Stomach (tissue), 4 donors: ENCODE measurements at regions not wholly inside any gene's neighbourhood (a gene's known extent, or its start where the extent isn't known, plus 50 kb on each side); places are given as distances from the start of the nearest gene placed in this dataset.

Experiments used
- POLR2A ChIP-seq, 4 donors: fragments of 450-650 bp; IDR thresholded peaks; one replicate each; pipeline ENCODE4 v1.6.1; 2016; ENCODE audit warnings: antibody characterized with exemption in 4 of 4, control low read depth in 2 of 4, mild to moderate bottlenecking in 1 of 4, moderate library complexity in 1 of 4
- TF ChIP-seq, protein P1 (sequence below), 7 experiments: fragments of 450-650 bp in 4 of 7; fragments of 200-600 bp in 3 of 7; sonication (generic) in 3 of 7; IDR thresholded peaks; one replicate each; pipeline ENCODE4 v1.5.1; 2016 to 2019; ENCODE audit warnings: antibody characterized with exemption in 7 of 7, control low read depth in 2 of 7, mild to moderate bottlenecking in 1 of 7

DNA sequence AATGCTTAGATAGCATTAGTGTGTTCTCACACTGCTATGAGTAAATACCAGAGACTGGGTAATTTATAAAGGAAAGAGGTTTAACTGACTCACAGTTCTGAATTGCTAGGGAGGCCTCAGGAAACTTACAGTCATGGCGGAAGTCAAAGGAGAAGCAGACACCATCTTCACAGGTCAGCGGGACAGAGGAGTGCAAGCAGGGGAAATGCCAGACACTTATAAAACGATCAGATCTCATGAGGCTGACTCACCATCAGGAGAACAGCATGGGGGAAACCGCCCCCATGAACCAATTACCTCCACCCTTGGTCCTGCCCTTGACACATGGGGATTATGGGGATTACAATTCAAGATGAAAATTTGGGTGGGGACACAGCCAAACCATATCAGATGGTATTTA lies 381.5 kb upstream of the DPPA4 start:
- TF ChIP-seq, protein P1, sequence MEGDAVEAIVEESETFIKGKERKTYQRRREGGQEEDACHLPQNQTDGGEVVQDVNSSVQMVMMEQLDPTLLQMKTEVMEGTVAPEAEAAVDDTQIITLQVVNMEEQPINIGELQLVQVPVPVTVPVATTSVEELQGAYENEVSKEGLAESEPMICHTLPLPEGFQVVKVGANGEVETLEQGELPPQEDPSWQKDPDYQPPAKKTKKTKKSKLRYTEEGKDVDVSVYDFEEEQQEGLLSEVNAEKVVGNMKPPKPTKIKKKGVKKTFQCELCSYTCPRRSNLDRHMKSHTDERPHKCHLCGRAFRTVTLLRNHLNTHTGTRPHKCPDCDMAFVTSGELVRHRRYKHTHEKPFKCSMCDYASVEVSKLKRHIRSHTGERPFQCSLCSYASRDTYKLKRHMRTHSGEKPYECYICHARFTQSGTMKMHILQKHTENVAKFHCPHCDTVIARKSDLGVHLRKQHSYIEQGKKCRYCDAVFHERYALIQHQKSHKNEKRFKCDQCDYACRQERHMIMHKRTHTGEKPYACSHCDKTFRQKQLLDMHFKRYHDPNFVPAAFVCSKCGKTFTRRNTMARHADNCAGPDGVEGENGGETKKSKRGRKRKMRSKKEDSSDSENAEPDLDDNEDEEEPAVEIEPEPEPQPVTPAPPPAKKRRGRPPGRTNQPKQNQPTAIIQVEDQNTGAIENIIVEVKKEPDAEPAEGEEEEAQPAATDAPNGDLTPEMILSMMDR (IDR thresholded peaks at IDR 0.05): no peak
- TF ChIP-seq POLR2A (IDR thresholded peaks at IDR 0.05): no peak
